Activated gamma-delta T cell treated with Interleukin-2 at 50 U/mL for 16 hours (primary cell): ENCODE measurements at regions not wholly inside any gene's neighbourhood (a gene's known extent, or its start where the extent isn't known, plus 50 kb on each side); places are given as distances from the start of the nearest gene placed in this dataset.
"Not testable (repeated sequence)": the region's sequence is repeated elsewhere in the genome, so short reads cannot be mapped to it uniquely, and the experiment has no call there.

Experiments
- DNase-seq: peaks from one replicate; pipeline ENCODE4 v3.0.0-alpha.2; 2020

GRCh38 chr22:47624252-47625012 lies 862.0 kb downstream of the TBC1D22A start:
- DNase-seq, result no peak

- no peak for DNase-seq
Measured at GRCh38 chr22:47623763-47624148, 861.3 kb downstream of the TBC1D22A start.

GRCh38 chr22:47623066-47623762 lies 860.8 kb downstream of the TBC1D22A start:
- DNase-seq, result no peak

GRCh38 chr22:47622541-47622940 lies 860.1 kb downstream of the TBC1D22A start:
- no peak for DNase-seq

- DNase-seq, result no peak
Measured at GRCh38 chr22:47621253-47621652, 858.8 kb downstream of the TBC1D22A start.

GRCh38 chr22:47620391-47620790 lies 857.9 kb downstream of the TBC1D22A start:
- DNase-seq, result no peak

- DNase-seq, result no peak
Measured at GRCh38 chr22:47619631-47620030, 857.2 kb downstream of the TBC1D22A start.

GRCh38 chr22:47618180-47619010 lies 855.9 kb downstream of the TBC1D22A start:
- DNase-seq, result no peak

GRCh38 chr22:47617186-47617585 lies 854.7 kb downstream of the TBC1D22A start:
- no peak for DNase-seq

GRCh38 chr22:47616396-47617020 lies 854.1 kb downstream of the TBC1D22A start:
- DNase-seq, result no peak

- DNase-seq, result no peak
Measured at GRCh38 chr22:47615051-47615450, 852.6 kb downstream of the TBC1D22A start.

GRCh38 chr22:47613606-47614350 lies 851.3 kb downstream of the TBC1D22A start:
- no peak for DNase-seq

- not testable (repeated sequence) for DNase-seq
Measured at GRCh38 chr22:47613181-47613580, 850.7 kb downstream of the TBC1D22A start.

- DNase-seq, result no peak
Measured at GRCh38 chr22:47612311-47612910, 850.0 kb downstream of the TBC1D22A start.

- no peak for DNase-seq
Measured at GRCh38 chr22:47610764-47611163, 848.3 kb downstream of the TBC1D22A start.

GRCh38 chr22:47610281-47610680 lies 847.8 kb downstream of the TBC1D22A start:
- DNase-seq, result no peak

- DNase-seq, result no peak
Measured at GRCh38 chr22:47609653-47610052, 847.2 kb downstream of the TBC1D22A start.

- no peak for DNase-seq
Measured at GRCh38 chr22:47608421-47608820, 846.0 kb downstream of the TBC1D22A start.

- DNase-seq, result no peak
Measured at GRCh38 chr22:47607486-47607885, 845.0 kb downstream of the TBC1D22A start.

GRCh38 chr22:47606426-47606825 lies 844.0 kb downstream of the TBC1D22A start:
- DNase-seq, result no peak

- no peak for DNase-seq
Measured at GRCh38 chr22:47605886-47606285, 843.4 kb downstream of the TBC1D22A start.

GRCh38 chr22:47605441-47605840 lies 843.0 kb downstream of the TBC1D22A start:
- no peak for DNase-seq
